Glomerular visceral epithelial cell (primary cell): ENCODE measurements at regions not wholly inside any gene's neighbourhood (a gene's known extent, or its start where the extent isn't known, plus 50 kb on each side); places are given as distances from the start of the nearest gene placed in this dataset.
A peak's percentile ranks its signal among the peaks of the same experiment; 100 is the strongest.

Experiments
- DNase-seq: peaks from one replicate; pipeline ENCODE4 v3.0.0-alpha.2; 2016; ENCODE audit errors: extremely low spot score

GRCh38 chr9:86531273-86531970 lies 177.2 kb upstream of the TUT7 start:
- no peak for DNase-seq

- DNase-seq = no peak
Observed at GRCh38 chr9:86529496-86530275, 175.5 kb upstream of the TUT7 start.

GRCh38 chr9:86526021-86526420 lies 171.8 kb upstream of the TUT7 start:
- DNase-seq = no peak

- no peak for DNase-seq
Observed at GRCh38 chr9:86525182-86525581, 171.0 kb upstream of the TUT7 start.

- DNase-seq = no peak
Observed at GRCh38 chr9:86521977-86522376, 167.8 kb upstream of the TUT7 start.

- no peak for DNase-seq
Observed at GRCh38 chr9:86521322-86521721, 167.1 kb upstream of the TUT7 start.

GRCh38 chr9:86519066-86519615 lies 164.9 kb upstream of the TUT7 start:
- no peak for DNase-seq

- no peak for DNase-seq
Observed at GRCh38 chr9:86517475-86517874, 163.3 kb upstream of the TUT7 start.

- no peak for DNase-seq
Observed at GRCh38 chr9:86516564-86516963, 162.4 kb upstream of the TUT7 start.

- DNase-seq = no peak
Observed at GRCh38 chr9:86515221-86515620, 161.0 kb upstream of the TUT7 start.

GRCh38 chr9:86513429-86513828 lies 159.2 kb upstream of the TUT7 start:
- no peak for DNase-seq

GRCh38 chr9:86512929-86513328 lies 158.7 kb upstream of the TUT7 start:
- no peak for DNase-seq

- no peak for DNase-seq
Observed at GRCh38 chr9:86511614-86512360, 157.6 kb upstream of the TUT7 start.

- DNase-seq = no peak
Observed at GRCh38 chr9:86508208-86508903, 154.1 kb upstream of the TUT7 start.

GRCh38 chr9:86507212-86507630 lies 153.0 kb upstream of the TUT7 start:
- DNase-seq = no peak

- no peak for DNase-seq
Observed at GRCh38 chr9:86503942-86504341, 149.7 kb upstream of the TUT7 start.

- no peak for DNase-seq
Observed at GRCh38 chr9:86503314-86503713, 149.1 kb upstream of the TUT7 start.

GRCh38 chr9:86500667-86501435 lies 146.6 kb upstream of the TUT7 start:
- peak; percentile 49 for DNase-seq

- no peak for DNase-seq
Observed at GRCh38 chr9:86500031-86500430, 145.8 kb upstream of the TUT7 start.

- no peak for DNase-seq
Observed at GRCh38 chr9:86494644-86495111, 140.5 kb upstream of the TUT7 start.
